ENCODE measurements at regions not wholly inside any gene's neighbourhood (a gene's known extent, or its start where the extent isn't known, plus 50 kb on each side); places are given as distances from the start of the nearest gene placed in this dataset.

DNA sequence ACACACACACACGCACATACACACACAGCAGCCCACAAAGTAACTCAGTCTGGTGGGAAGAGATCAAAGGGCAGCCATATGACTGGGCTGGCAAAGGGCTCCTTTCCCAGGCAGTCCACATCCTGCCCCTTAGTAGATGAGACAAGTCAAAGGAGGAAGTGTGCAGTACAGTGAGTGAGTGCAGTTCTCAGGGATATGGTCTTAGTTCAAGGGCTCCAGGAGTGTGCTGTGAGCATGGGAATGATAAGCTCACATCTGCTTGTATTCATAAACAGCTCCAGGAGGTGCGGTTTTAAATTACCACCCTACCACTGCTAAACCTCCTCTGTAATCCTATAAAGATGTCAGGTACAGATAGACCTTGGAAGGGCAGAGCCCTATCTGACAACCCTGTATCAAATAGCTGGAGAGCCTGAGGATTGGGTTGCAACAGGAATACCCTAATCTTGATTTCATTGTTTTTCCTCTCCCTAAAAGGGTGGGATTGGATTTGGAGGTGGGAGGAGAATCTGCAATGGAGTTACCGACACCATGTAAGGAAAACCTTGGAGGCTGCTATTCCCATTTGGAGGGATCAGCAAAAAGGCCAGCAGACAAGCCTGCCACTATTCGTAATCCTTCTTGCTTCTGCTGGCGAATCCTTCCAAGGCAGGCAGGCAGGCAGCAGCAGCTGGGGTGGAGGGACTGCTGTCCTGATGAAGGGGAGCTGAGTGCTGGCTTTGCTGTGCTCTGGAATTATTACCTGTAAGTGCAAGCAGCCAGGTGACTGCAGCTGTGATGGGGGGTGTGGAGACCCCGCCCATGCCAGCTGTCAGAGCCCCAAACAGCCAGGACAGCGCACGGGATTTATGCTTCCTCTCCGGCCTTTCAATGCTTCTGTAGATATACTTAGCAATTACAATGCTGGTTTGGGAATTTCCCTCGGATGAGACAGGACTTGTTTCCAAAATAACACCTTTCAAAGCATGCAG is 342.7 kb downstream of the PRL start:
- DNase-seq (ENCODE audit: low read depth), result peak; percentile 81

- no peak for DNase-seq (ENCODE audit: low read depth)
These were observed 341.7 kb downstream of the PRL start for GRCh38 chr6:21955053-21955595.

DNA sequence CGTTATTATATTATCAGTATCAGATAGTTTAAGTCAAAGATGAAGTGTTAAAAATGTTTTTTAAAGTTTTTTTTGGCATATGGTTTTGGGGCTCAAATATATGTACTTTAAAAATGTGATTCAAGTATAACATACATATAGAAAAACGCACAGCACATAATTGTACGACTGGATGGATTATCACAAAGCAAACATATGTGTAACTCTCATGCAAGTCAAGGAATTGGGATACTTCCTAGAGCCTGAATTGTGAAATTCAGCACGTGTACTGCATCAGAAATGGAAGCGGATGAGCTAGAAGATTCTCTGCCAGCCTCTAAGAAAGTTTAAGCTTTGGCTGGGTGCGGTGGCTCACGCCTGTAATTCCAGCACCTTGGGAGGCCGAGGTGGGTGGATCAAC is 340.9 kb downstream of the PRL start:
- no peak for DNase-seq (ENCODE audit: low read depth)

GRCh38 chr6:21958428-21958827 is 338.4 kb downstream of the PRL start:
- DNase-seq (ENCODE audit: low read depth), result no peak

DNA sequence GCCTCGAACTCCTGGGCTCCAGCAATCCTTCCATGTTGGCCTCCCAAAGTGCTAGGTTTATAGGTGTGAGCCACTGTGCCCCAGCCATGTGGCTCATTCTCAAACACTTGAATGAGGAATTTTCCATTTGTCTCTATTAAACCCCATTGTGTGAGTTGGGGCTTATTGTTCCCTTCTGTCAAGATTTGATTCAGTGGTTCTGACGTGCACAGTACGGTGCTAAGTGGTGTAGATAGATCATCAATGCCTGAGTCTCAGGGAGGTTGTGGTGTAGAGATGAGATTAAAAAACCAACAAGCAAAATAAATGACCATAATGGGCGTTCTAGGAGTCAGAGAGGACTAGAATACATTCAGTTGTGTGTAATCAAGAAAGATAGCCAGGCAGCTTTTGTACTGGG is 335.6 kb downstream of the PRL start:
- DNase-seq (ENCODE audit: low read depth), result no peak

DNA sequence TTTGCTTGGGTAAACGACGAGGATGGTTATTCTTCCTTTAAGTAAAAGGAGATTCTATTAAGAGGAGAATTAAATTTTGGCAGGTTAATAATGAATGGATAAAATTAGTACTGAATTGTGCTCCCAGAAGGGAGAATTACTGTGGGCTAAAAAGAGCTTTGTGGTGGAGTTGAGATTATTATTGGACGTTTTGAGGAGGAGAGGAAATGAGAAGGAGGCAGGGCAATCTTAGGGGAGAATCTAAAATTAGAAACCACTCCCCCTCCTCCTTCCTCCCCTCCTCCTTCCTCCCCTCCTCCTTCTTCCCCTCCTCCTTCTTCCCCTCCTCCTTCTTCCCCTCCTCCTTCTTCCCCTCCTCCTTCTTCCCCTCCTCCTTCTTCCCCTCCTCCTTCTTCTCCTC is 331.8 kb downstream of the PRL start:
- DNase-seq (ENCODE audit: low read depth), result no peak

- DNase-seq (ENCODE audit: low read depth), result no peak
These were observed 330.8 kb downstream of the PRL start for GRCh38 chr6:21965953-21966539.

DNA sequence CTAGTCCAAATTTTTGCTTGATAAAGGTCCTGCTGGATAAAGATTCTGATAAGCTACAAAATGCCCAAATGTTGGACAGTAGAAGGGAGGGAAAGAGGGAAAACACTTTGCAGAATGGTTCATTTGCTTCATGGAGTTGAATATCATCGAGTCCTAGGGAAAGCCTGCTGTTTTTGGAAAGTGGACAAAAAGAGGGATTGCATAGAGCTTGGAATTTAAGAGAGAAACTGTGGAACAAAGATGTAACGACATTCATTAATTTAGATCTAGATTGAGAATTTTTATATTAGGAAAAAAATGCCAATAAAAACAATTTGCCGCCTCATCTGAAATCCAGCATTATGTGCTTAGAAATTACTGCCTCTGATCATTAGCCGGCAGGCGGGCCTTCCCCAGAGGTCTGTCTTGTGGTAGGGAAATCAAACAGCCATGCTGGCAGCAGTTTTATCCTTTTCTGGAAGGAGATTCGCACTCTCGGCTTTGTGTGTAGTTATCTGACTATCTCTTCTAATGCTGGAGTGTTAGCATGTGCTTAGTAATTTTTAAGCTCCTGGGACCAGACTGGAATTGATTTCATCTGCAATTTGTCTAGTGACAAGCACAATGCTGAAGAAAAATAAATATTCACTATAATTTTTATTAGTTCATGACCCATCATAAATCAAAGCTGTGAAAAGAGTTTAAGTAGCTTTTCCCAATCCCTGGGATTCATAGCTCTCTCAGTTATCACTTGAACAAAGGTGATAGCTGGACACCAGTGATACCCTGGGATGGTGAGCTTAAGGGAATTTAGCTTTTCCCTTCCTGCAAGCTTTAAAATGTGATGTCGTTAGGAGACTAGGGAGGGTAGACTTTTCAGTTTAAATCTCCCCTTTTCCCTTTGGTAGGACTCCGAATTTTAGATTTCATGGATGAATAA is 329.5 kb downstream of the PRL start:
- DNase-seq (ENCODE audit: low read depth), result no peak

DNA sequence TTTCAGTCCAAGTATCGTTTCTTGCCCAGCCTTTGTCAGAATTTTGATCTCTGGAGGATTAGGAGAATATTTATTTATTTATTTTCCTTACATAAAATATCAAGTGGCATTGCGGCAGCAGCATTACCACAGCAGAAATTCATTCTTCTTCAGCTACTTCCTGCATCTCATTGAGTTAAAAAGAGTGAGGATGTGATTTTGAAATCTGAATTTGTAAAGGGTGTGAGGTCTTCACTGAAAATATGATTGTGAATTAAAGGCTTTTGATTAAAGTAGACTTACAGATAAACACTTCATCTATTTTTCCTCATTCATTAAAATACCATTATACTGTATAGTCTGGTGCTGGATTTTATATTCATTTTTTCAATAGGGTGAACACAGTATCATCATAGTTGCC is 328.4 kb downstream of the PRL start:
- no peak for DNase-seq (ENCODE audit: low read depth)

GRCh38 chr6:21969192-21969591 is 327.6 kb downstream of the PRL start:
- no peak for DNase-seq (ENCODE audit: low read depth)

GRCh38 chr6:21970569-21971300 is 326.1 kb downstream of the PRL start:
- no peak for DNase-seq (ENCODE audit: low read depth)

DNA sequence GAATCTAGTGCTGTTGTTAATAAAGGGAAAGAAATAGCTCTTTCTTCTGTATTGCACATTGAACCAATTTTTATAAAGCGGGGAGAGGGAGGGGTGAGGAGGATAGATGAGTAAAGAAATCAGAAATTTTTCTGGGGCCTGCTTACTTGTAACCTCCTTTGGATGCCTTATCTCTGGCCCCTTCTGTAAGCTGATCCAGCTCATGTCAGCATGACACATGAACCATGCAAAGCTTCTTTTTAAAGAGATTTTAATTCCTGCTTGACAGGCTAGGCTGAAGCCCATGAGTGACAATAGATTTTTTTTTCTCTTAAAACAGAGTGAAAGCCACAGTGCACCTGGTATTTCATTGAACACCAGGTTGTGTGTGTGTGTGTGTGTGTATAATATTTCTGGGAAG is 325.3 kb downstream of the PRL start:
- DNase-seq (ENCODE audit: low read depth), result no peak

- DNase-seq (ENCODE audit: low read depth), result no peak
These were observed 324.3 kb downstream of the PRL start for GRCh38 chr6:21972516-21972915.

- no peak for DNase-seq (ENCODE audit: low read depth)
These were observed 319.5 kb downstream of the PRL start for GRCh38 chr6:21977346-21977745.

DNA sequence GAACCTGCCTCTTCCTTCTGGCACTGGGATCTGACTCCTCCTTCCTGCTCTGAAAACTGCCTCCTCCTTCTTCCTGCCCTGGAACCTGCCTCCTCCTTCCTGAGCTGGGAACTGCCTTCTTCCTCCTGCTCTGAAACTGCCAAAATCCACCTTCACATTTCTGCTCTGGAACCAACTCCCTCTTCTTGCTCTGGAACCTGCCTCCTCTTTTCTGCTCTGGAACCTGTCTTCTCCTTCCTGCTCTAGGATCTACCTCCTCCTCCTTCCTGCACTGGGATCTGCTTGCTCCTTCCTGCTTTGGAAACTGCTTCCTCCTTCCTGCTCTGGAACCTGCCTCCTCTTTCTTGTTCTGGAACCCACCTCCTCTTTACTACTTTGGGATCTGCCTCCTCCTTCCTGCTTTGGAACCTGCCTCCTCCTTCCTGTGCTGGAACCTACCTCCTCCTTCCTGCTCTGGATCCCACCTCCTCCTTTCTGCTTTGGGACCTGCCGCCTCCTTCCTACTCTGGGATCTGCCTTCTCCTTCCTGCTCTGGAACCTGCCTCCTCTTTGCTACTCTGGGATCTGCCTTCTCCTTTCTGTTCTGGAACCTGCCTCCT is 315.5 kb downstream of the PRL start:
- DNase-seq (ENCODE audit: low read depth), result no peak

- no peak for DNase-seq (ENCODE audit: low read depth)
These were observed 312.7 kb downstream of the PRL start for GRCh38 chr6:21984135-21984534.

DNA sequence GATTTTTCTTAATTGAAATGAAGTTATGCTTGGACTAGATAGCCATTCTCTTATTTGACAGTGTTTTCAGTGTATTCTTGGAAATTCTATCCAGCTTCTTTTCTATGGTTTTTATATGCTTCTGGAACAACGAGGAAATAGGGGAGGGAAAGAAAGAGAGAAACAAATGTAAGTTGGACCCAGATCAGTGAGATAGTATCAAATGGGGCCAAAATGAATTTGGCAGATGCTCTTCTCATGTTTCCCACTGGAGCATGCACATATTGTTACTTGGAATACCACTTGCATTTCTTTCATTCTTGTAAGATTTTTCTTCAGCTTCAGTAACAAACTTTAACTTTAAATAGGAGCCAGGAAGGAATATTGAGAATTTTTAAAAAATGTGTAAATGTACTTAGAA is 312.3 kb downstream of the PRL start:
- no peak for DNase-seq (ENCODE audit: low read depth)

DNA sequence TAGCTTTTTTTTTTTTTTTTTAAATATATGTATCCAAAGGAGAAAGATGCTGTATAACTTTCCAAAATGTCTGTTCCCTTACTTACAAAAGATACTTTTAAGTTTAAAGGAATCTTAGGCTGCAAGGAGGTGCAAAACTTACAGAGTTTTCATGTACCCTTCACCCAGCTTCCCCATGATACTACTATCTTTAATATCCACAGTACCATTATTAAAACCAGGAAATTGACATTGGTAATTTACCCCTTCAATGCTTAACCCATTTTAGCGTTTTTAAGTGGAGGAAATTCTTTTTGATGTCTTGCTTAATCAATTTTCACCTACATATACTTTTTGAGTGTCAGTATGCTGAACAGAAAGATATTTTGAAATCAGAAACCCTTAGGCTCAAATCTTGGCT is 310.9 kb downstream of the PRL start:
- no peak for DNase-seq (ENCODE audit: low read depth)

GRCh38 chr6:21986703-21987102 is 310.1 kb downstream of the PRL start:
- DNase-seq (ENCODE audit: low read depth), result no peak

- peak; percentile 70 for DNase-seq (ENCODE audit: low read depth)
These were observed 309.3 kb downstream of the PRL start for GRCh38 chr6:21987501-21987957.

All from HT1080 (cell line).